DND-41 (cell line): ENCODE measurements at regions not wholly inside any gene's neighbourhood (a gene's known extent, or its start where the extent isn't known, plus 50 kb on each side); places are given as distances from the start of the nearest gene placed in this dataset.

ENCODE experiments used
- ATAC-seq: fragments of 200-7000 bp; cut with Tn5 transposase; 3 replicates; pipeline ENCODE4 v1.9.1; 2021; ENCODE audit warnings: low read depth; ENCODE audit not compliant: insufficient read depth
- DNase-seq: peaks from one replicate; pipeline ENCODE4 v3.0.0-alpha.2; 2020
- H2AFZ ChIP-seq: 2 replicates; pipeline ENCODE4 v1.6.0; 2012; ENCODE audit warnings: low read depth, low read length
- H3K27ac ChIP-seq: 2 replicates; pipeline ENCODE4 v1.5.1; 2012; ENCODE audit warnings: low read length, inconsistent platforms
- H3K27me3 ChIP-seq: fragments of 200-600 bp; sonication (generic); 2 replicates; pipeline ENCODE4 v1.6.0; 2012; ENCODE audit warnings: low read length, mild to moderate bottlenecking, inconsistent platforms; ENCODE audit not compliant: insufficient read depth, poor library complexity
- H3K36me3 ChIP-seq: 2 replicates; pipeline ENCODE4 v1.5.1; 2012; ENCODE audit warnings: low read length, inconsistent platforms; ENCODE audit not compliant: insufficient read depth
- H3K4me1 ChIP-seq: 2 replicates; pipeline ENCODE4 v1.5.1; 2012; ENCODE audit warnings: mild to moderate bottlenecking, low read length; ENCODE audit not compliant: insufficient read depth
- H3K4me2 ChIP-seq: 2 replicates; pipeline ENCODE4 v1.6.0; 2012; ENCODE audit warnings: mild to moderate bottlenecking, moderate library complexity, low read length, inconsistent platforms; ENCODE audit not compliant: insufficient read depth
- H3K4me3 ChIP-seq, 2 experiments: fragments of 200-600 bp in 1 of 2; shearing (Covaris generic) in 1 of 2; 2 replicates each; pipeline ENCODE4 v1.5.1; 2012 to 2016; ENCODE audit warnings: inconsistent platforms in 2 of 2, low read length in 2 of 2, mild to moderate bottlenecking in 2 of 2, low read depth in 1 of 2, moderate library complexity in 1 of 2
- H3K79me2 ChIP-seq: 2 replicates; pipeline ENCODE4 v1.6.0; 2012; ENCODE audit warnings: low read length, inconsistent platforms; ENCODE audit not compliant: insufficient read depth
- H3K9ac ChIP-seq: 2 replicates; pipeline ENCODE4 v1.6.0; 2012; ENCODE audit warnings: low read depth, mild to moderate bottlenecking, inconsistent platforms, low read length, moderate library complexity
- H3K9me3 ChIP-seq: 2 replicates; pipeline ENCODE4 v1.5.1; 2012; ENCODE audit warnings: low read length, moderate library complexity, mild to moderate bottlenecking, inconsistent platforms; ENCODE audit not compliant: insufficient read depth, severe bottlenecking
- H4K20me1 ChIP-seq: 2 replicates; pipeline ENCODE4 v1.6.0; 2012; ENCODE audit warnings: low read length; ENCODE audit not compliant: insufficient read depth
- CTCF ChIP-seq: IDR thresholded peaks from 2 replicates; pipeline ENCODE4 v1.5.1; 2012; ENCODE audit warnings: borderline replicate concordance, low read length, moderate library complexity, mild to moderate bottlenecking; ENCODE audit not compliant: poor library complexity, severe bottlenecking; ENCODE audit errors: extremely low read depth
- EZH2 ChIP-seq: IDR thresholded peaks from 3 replicates; pipeline ENCODE4 v1.6.1; 2012; ENCODE audit warnings: borderline replicate concordance, low read depth, mild to moderate bottlenecking, moderate library complexity, low read length, inconsistent platforms; ENCODE audit not compliant: severe bottlenecking

DNA sequence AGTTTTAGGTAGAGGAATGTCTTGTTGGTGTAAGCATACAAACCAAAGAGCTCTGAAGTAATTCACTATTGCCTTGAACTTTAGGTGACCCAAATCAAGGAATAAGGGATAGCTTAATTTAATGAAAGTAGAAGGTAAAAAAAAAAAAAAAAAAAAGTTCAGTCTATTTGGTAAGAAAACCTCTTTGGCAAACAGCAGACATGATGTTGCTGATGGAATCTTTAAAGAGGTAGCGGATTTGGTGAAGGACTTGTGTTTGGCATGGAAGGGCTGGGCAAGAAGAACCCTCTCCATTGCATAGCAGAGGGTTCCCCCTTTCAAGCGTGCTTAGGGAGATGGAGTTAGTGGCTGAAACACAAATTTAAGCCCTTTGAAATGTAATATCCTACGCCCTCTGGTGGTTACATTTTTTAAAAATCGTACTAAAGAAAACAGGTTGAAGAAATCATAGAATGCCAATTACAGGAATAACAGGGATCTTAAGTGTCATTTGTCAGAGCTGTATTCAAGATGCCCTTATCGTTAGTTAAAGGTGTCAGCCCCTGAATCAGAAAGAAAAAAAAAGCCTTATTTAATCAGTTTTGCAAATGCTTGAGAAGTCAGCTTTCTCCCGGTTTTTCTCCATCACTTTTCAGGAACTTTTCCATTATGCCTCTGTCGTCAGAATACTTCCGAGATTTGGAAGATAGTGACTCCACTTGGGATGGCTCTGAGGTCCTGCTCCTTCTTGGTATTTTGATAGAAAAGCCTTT, 383.1 kb downstream of the KCNJ2 start:
- no peaks in the 10 kb centered on the region for H3K36me3 ChIP-seq
- no peak for DNase-seq
- H2AFZ ChIP-seq, result no peak overlapping the region
- H3K79me2 ChIP-seq, result no peaks in the 10 kb centered on the region
- H3K27ac ChIP-seq, result no peak overlapping the region
- ATAC-seq, result no peak
- H3K9ac ChIP-seq, result no peak overlapping the region
- H3K4me3 ChIP-seq, result no peak overlapping the region
- H3K27me3 ChIP-seq, result no peaks in the 10 kb centered on the region
- H3K4me1 ChIP-seq, result no peaks in the 10 kb centered on the region
- no peaks in the 10 kb centered on the region for H4K20me1 ChIP-seq
- no peak overlapping the region for H3K4me2 ChIP-seq
- TF ChIP-seq EZH2 (no peak), CTCF (peak; percentile 56)
- H3K9me3 ChIP-seq, result no peaks in the 10 kb centered on the region

- H3K9me3 ChIP-seq, result no peaks in the 10 kb centered on the region
- ATAC-seq, result no peak
- no peaks in the 10 kb centered on the region for H3K27me3 ChIP-seq
- H3K27ac ChIP-seq, result no peak overlapping the region
- no peaks in the 10 kb centered on the region for H3K36me3 ChIP-seq
- no peak overlapping the region for H3K9ac ChIP-seq
- H3K79me2 ChIP-seq, result no peaks in the 10 kb centered on the region
- TF ChIP-seq EZH2 (no peak), CTCF (no peak)
- DNase-seq, result no peak
- H4K20me1 ChIP-seq, result no peaks in the 10 kb centered on the region
- no peak overlapping the region for H3K4me3 ChIP-seq
- H2AFZ ChIP-seq, result no peak overlapping the region
- no peaks in the 10 kb centered on the region for H3K4me1 ChIP-seq
- H3K4me2 ChIP-seq, result no peak overlapping the region
Measured at GRCh38 chr17:70552982-70553334, 383.6 kb downstream of the KCNJ2 start.

- no peak overlapping the region for H3K9ac ChIP-seq
- no peaks in the 10 kb centered on the region for H3K36me3 ChIP-seq
- DNase-seq, result no peak
- no peak for TF ChIP-seq CTCF
- TF ChIP-seq EZH2, result no peak
- H4K20me1 ChIP-seq, result no peaks in the 10 kb centered on the region
- H3K27ac ChIP-seq, result no peak overlapping the region
- no peaks in the 10 kb centered on the region for H3K9me3 ChIP-seq
- H3K79me2 ChIP-seq, result no peaks in the 10 kb centered on the region
- H3K4me1 ChIP-seq, result no peaks in the 10 kb centered on the region
- H2AFZ ChIP-seq, result no peak overlapping the region
- H3K4me2 ChIP-seq, result no peak overlapping the region
- no peak overlapping the region for H3K4me3 ChIP-seq
- no peak for ATAC-seq
- no peaks in the 10 kb centered on the region for H3K27me3 ChIP-seq
Measured at GRCh38 chr17:70555723-70556122, 386.4 kb downstream of the KCNJ2 start.
